ENCODE measurements at regions not wholly inside any gene's neighbourhood (a gene's known extent, or its start where the extent isn't known, plus 50 kb on each side); places are given as distances from the start of the nearest gene placed in this dataset.

DNA sequence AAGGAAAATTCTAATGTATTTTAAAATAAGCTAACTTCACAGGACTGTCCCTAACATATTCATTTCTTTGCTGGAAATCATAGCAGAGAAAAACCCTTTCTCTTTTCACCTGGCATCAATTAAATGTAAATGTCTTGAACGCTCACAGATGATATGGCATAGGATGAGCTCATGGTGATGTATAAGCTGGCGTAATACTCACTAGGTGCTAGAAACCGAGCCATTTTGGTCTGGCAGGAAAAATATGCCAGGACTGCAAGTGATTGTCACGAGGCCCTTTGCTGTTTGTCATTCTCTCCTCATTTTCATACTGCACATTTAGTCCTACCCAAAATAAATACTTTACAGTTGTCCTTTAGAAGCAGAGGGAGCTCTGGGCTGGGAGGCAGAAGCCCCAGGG is 222.7 kb upstream of the LNX1 start:
- no peak for DNase-seq (ENCODE audit: low read depth)

DNA sequence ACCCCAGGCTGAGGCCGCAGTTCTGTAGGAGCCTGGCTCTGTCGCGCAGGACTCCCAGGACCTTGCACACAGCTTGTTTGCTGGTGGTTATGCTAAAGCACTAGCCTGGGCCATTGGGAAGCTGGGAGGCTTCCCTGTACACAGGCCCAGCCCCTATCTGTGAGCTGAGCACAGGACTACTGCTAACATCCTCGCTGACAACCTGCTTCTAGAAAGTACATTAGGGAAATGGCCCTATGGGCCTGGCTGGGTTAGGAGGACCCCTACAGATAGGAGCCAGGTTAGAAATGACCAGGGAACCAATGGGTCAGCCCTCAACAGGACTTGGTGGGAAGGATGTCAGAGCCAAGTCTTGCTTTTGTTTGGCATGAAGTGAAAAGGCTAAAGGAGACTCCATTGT is 219.4 kb upstream of the LNX1 start:
- no peak for DNase-seq (ENCODE audit: low read depth)

DNA sequence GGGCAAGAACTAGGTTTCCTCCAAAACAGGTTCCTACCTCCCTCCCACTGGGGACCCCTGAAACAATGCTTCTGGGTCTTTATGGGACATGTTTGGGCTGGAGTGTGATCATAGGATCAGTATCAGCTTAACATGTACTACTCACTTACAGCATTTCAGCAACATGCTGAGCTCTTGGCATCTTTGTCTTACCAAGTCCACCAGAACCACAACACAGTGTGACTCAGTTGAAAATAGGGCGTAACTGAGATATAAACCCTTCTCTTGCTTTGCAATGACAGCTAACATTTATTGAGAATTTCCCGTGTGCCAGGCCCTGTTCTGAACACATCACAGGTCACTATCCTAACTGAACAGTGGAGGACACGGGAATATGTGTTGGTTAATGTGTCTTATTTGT is 218.5 kb upstream of the LNX1 start:
- DNase-seq (ENCODE audit: low read depth), result no peak

DNA sequence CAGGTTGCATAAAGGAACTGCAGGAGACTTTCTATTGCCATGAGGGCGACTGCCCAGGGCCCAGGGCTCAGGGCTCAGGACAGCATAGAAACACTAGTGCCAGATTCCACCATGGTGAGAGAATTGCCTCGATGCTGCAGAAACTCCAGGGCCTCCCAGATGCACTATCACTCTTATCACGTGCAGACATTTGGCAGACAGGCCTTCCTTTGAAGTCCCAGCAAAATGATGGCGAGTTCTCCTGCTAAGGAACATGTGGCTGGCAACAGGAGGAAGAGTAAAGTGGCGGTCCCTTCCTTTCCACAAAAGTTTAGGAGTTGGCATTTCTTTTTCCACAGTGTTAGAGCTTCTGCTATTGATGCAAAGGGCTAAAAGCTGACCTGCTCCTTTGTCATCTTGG is 214.0 kb upstream of the LNX1 start:
- no peak for DNase-seq (ENCODE audit: low read depth)

DNA sequence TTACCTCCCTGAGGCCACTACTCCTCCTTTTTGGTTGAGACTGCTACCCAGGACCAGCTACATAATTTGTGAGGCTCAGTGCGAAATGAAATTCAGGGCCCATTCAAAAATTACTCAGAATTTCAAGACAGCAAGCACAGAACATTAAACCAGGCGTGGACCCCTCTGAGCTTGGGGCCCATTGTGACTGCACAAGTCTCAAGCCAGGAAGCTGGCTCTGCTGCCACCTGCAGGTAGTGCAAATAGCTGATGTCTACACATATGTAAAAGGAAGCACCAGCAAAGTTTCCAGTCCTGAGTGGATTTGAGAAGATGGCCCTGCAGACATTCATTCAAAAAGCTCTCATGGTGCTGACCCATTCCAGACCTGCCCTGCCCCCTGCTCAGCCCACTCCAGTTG is 213.4 kb upstream of the LNX1 start:
- no peak for DNase-seq (ENCODE audit: low read depth)

DNA sequence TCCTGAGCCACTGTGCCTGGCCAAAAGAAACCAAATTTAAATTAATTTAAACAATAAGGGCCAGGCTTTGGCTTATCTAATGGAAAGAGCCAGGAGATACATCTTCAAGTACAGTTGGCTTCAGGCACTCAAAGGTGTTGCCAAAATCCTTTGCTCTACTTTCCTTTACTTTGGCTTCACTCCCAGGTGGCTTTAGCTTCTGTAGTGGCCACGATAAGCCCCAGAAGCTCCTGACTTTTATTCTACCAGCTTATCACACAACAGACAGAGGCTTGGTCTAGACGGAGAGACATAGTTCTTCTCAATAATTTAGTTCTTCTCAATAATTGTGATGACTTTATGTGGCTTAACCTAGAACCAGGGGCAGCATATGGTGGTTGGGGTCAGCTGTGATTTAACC is 211.2 kb upstream of the LNX1 start:
- no peak for DNase-seq (ENCODE audit: low read depth)

DNA sequence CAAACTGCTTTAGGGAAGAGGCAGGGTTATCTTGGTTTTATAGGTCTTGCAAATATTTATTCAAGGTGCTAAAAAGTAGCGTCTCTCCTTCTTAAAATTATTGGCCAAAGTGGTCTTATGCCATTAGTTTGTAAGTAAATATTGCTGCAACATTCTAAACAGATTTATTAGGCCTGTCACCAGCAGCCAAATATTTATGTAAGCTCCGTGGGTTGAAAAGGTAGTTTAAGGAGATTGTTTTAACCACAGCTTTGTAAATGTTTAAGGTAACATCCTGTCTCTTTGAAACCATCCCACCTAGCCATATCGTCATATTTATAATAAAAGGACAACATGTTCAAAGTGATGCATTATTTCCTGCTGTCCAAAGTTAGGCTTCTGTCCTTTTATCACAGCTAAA is 210.1 kb upstream of the LNX1 start:
- no peak for DNase-seq (ENCODE audit: low read depth)

DNA sequence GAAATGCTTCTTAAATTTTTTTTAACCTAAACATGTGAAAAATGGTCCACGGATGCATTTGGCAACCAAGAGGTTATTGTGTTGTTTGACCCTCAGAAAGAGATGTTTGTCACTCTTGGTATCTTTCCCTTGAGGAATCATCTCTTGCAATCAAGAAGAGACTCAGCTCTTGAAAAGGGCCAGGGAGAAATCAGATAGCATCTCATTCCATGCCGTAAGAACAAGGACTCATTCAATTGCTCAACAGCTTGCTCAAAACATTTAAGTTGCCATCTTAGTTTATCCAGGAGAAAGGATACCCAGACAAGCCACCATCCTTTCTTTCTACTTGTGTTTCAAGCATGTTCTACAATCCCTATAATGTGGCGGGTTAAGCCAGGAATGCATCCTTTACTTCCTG is 209.5 kb upstream of the LNX1 start:
- no peak for DNase-seq (ENCODE audit: low read depth)

DNA sequence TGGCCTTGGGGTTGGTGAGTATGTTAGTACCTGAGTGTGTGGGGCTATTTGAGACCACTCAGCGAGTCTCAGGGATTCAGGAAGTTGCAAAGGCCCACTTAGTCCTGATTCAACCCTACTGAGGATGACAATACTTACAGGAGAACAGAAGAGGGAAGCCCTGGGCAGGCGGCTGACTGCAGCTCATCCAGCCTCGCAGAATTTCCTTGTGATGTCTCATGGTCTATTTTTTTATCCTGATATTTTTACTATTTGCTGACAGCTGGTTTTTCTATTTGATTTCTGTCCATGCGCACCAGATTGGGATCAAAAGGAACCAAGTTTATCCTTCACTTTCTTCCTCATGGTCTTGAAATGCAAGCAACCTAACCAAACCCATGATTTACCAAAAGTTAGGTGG is 201.8 kb upstream of the LNX1 start:
- no peak for DNase-seq (ENCODE audit: low read depth)

DNA sequence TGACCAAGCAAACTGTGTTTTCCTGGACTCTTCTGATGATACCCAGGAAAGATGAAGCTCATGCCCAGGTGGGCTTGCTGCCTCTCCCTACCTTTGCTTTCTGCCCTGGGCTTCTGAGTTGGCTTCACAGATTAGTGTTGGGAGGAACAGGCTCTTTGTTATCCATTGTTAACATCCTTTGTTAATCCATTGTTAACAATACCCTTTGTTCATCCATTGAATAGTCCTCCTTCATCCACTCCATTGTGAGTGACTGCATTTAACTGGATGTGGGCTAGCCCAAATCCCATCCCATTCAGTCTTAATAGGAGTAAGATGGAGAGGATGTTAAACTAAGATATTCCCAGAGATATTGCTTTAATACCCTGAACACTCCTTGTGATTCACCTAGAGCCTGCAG is 199.0 kb upstream of the LNX1 start:
- DNase-seq (ENCODE audit: low read depth), result no peak

DNA sequence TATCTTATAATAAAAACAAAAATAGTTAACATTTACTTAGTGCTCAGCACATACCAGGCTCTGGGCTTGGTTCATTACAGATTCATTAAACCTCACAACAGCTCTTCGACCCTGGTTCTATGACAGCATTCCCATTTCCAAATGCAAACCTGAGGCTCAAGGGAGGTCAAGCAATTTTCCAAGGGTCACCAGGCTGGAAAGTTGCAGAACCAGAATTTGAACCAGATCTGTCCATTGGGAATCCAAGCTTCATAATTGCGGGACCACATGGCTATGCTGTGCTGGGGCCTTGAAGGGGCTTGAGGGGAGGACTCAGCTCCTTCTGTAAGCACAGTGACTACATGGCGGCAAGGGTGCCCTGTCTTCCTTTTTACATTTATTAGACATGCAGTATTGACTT is 197.3 kb upstream of the LNX1 start:
- DNase-seq (ENCODE audit: low read depth), result no peak

DNA sequence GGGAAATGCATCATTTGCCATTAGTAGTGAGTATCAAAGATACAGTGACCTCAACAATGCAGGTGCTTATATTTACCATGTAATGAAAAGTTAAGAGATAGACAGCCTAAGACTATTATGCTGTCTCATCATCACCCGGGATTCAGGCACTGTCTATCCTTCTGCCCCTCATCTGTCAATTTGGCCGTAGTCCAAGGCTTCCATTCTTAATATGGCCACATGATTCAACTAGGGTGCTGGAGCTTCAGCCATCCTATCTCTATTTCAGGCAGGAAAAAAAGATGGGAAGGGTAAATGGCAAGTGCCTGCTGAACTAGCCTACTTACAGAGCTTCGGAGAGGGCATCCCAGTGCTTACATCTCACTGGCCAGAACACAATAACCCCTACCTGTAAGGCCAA is 196.7 kb upstream of the LNX1 start:
- DNase-seq (ENCODE audit: low read depth), result no peak

DNA sequence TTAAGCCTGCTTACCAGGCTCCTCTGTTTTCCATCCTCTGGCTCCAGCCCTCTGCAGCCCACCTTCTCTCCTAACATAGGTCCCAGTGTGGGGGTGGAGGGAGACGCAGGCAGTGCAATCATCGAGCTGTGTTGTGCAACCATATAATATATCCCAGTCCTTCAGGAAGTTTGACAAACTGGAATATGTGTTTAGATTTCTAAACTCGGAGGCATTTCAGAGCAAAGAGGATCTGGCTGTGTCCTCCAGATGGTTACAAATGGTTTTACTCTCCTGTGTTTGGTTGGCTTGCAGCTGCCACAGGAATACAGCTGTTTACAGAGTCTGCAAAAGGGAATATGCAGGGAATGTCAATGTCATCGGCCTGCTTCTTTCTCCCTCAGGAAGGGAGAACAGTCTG is 195.3 kb upstream of the LNX1 start:
- no peak for DNase-seq (ENCODE audit: low read depth)

DNA sequence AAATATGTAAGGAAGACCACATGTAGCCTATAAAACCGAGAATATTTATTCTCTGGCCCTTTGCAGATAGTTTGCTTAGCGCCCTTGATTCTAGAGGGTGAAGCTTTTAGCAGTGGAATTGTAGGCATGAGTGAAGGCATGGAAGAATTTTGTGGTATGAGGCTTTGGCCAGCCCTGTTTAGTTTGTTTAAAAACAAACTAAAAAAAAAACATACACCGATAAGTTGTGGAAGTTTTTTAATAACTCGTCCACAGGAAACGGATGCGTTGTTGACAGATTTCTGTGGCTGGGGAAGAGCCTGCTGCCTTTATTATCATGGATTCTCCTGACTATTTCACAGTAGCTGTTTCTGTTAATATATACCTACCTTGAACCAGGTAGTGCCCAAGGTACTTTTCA is 194.7 kb upstream of the LNX1 start:
- DNase-seq (ENCODE audit: low read depth), result no peak

DNA sequence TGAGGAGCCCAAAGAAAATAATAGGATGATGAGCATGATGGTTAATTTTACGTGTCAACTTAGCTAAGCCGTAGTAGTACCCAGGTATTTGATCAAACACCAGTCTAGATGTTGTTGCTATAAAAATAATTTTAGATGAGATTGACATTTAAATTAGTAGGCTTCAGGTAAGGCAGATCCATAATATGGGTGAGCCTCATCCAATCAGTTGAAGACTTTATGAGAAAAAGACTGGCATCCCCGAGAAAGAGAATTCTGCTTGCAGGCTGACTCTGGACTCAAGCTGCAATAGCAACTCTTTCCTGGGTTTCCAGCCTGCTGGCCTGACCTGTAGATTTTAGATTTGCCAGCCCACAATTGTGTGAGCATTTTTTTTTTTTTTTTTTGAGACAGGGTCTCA is 192.8 kb upstream of the LNX1 start:
- no peak for DNase-seq (ENCODE audit: low read depth)

DNA sequence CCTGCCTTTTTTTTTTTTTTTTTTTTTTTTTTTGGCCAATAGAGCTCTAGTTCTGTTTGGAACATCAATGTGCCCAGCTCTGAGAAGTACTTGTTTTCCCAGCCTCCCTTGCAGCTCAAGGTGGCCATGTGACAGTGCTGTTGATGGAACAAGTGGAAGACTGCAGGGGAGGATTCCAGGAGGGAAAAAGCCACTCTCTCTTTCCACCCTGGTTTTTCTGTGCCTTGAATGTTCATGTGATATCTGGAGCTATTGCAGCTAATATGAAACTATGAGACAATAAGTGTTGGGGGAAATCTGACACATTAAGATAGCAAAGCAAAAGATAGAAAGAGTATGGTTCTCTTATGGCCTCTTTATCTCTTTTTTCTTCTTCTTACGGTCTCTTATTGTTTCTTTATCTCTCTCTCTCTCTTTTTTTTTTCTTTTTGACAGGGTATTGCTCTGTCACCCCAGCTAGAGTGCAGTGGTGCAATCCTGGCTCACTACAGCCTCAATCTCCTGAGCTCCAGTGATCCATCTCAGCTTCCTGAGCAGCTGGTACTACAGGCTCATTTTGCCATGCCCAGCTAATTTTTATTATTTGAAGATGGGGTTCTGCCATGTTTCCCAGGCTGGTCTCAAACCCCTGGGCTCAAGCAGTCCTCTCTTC is 192.0 kb upstream of the LNX1 start:
- no peak for DNase-seq (ENCODE audit: low read depth)

DNA sequence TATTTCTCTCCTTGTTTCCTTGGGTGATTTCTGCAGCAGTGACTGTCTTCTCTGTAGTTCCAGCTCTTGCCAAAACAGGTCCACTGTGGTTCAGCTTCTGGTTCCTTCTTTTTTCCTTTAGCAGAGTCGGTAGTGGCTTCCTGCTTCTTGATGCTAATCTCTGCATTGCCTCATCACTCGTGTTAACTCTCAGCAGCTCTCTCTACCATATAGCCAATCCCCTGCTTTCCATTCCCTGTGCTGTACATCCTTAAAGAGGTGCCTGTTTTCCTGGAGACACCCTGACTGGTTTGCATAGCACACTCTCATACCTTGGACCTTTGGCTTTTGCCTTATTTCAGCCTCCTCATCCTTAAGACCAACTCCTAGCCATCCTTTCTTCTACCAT is 191.2 kb upstream of the LNX1 start:
- no peak for DNase-seq (ENCODE audit: low read depth)

DNA sequence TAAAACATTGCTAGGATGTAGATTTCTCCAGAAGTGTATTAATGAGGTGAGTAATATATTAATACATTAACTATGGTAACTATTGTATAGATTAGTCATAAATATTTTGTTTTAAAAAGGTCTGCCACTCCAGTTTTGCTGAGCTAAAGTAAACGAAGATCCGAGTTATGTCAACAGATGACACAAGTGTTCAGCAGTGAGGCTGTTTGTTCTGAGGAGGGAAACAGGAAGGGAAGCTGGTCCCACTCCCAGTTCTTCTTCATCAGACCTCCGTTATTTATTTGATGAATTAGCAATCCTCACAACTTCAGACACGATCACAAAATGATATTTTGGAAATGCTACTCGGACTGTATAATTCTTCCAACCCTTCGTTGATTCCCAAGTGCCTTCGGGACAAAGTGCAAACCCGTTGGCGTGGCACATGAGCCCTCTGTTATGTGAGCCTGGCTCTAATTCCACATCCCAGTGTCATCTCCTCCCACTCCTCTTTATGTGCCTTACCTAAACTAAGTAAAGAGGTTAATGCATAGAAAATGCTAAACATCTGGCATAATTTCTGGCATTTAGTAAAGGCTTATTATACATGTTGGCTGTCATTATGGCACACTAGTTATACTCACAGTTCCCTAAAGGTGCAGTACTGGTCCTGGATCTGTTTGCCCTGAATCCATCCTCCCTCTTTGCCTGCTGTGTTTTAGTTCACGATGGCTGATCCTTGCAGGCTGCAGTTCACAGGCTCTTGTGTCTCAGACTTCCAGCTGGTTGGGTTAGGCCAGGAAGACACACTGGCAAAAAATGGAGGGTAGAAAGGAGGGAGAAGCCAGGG is 190.6 kb upstream of the LNX1 start:
- DNase-seq (ENCODE audit: low read depth), result no peak

DNA sequence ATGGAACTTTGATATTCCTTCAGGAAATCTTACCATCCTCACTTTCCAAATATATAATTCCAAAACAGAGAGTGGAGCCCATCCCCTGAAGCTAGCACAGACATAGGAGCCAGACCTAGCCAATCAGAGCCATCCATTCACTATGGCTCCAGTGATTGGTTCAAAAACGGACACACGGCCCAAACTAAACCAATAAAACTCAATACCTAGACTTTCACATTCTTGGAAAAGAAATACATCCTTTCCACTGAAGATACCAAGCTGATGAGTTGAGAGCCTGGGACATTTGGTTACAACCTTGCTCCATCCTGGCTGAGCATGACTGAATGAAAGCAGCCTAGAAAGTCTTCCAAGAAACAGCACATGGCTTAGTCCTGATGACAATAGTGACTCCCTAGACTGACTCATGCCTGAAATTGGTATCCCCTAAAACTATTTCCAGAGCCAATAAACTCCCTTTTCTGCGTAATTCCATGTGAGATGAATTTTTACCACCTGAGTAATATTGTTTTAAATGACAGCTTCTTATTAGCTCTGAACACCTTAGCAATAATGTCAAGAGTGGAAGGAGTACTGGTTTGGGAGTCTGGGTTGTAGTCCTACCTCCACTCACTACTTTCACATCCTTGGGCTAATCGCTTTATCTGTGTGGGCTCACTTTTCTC is 189.6 kb upstream of the LNX1 start:
- no peak for DNase-seq (ENCODE audit: low read depth)

DNA sequence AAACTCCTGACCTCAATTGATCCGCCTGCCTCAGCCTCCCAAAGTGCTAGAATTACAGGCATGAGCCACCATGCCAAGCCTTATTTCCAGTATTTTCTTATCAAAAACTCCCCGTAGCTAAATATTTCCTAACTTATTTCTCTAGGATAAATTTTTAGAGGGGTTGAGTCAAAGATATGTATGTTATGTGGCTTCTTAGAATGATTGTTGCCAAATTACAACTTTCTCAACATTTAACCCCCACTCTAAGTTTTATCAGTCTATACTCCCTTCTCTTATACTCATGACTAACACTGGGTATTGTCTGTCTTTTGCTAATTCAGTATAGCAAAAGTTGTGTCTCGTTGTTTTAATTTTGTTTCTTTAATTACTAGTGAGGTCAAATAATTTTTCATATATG is 187.7 kb upstream of the LNX1 start:
- DNase-seq (ENCODE audit: low read depth), result no peak

DNA sequence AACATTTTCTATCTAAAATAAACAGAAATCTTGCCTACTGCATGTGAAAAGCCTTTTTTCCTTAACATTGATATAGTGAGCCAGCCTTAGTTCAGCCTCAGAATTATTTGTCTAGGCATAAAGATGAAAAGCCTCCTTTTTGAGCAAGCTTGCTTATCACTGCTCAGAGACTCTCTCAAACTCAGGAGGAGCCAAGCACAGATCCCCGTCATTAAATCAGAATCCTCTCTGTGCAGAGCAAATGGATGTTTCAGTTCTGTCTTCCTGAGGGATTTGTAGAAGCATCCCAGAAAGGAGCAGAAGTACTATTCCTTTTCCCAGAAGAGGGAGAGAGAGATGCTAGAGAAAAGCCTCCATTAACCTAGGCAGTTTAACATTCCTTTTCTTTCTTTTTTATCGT is 186.9 kb upstream of the LNX1 start:
- no peak for DNase-seq (ENCODE audit: low read depth)

DNA sequence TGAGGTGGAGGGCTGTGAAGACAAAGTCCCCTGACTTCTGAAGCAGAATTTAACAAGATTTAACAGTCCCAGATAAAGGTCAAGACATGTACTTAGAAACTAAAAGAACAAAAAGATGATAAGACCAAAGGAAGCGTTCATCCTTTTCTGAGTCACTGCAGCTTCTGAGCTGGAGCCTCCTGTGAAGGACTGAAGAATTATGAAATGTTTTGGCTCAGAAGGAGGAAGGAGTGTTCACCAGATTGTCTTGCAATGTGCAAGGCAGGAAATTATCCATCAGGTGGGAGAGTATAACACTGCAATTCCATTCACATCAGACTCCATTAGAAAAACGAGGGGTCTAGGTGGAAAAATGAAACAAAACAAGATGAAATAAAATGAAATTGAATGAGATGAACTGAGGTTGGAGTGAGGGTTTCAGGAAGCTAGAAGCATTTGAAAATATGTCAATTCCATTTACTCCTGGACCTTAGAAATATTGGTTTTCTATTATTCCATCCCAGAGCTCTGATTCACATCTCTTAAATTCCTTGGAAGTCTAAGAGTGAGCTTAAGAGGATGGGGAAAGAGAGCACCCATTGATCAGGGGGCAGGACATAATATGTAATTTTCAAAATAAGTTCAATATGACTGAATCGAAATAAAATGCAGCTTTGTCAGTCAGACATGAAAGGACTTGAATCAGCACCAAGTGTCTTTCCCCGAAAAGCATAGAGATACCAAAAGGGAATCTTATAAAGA is 186.1 kb upstream of the LNX1 start:
- peak; percentile 51 for DNase-seq (ENCODE audit: low read depth)

DNA sequence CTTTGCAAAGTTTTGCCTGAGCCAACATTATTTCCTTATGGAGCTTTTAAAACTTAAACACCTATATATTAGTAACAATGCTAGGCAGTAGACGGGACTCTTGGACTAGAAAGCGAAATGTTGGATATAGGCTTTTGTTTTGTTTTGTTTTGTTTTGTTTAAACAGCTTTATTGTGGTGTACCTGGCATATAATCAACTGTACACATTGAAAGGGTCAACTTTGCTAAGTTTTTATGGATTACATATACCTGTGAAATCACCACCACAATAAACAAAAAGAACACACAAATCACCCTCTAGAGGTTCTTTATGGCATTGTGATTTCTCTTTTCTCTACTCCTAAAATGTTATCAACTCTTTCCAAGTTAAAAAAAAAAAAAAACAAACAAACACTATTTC is 184.9 kb upstream of the LNX1 start:
- DNase-seq (ENCODE audit: low read depth), result no peak

Measured in stromal cell of bone marrow (primary cell).